OCI-LY3 (cell line): ENCODE measurements at regions not wholly inside any gene's neighbourhood (a gene's known extent, or its start where the extent isn't known, plus 50 kb on each side); places are given as distances from the start of the nearest gene placed in this dataset.
"Not testable (repeated sequence)": the region's sequence is repeated elsewhere in the genome, so short reads cannot be mapped to it uniquely, and the experiment has no call there.

ENCODE experiments used
- EZH2phosphoT487 ChIP-seq: fragments of 200-600 bp; shearing (Covaris generic); IDR thresholded peaks from 2 replicates; pipeline ENCODE4 v1.6.1; 2018; ENCODE audit warnings: antibody characterized with exemption, mixed run types, low read depth
- TF ChIP-seq, protein P1 (sequence below): fragments of 200-600, 300-600 bp; sonication (generic); IDR thresholded peaks from 2 replicates; pipeline ENCODE4 v1.5.1; 2014; ENCODE audit warnings: antibody characterized with exemption, low read length, low read depth

DNA sequence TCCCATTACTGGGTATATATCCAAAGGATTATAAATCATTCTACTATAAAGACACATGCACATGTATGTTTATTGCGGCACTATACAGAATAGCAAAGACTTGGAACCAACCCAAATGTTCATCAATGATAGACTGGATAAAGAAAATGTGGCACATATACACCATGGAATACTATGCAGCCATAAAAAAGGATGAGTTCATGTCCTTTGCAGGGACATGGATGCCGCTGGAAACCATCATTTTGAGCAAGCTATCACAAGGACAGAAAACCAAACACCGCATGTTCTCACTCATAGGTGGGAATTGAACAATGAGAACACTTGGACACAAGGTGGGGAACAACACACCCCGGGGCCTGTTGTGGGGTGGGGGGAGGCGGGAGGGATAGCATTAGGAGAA is 57.0 kb upstream of the NEUROD1 start:
- TF ChIP-seq, protein P1, sequence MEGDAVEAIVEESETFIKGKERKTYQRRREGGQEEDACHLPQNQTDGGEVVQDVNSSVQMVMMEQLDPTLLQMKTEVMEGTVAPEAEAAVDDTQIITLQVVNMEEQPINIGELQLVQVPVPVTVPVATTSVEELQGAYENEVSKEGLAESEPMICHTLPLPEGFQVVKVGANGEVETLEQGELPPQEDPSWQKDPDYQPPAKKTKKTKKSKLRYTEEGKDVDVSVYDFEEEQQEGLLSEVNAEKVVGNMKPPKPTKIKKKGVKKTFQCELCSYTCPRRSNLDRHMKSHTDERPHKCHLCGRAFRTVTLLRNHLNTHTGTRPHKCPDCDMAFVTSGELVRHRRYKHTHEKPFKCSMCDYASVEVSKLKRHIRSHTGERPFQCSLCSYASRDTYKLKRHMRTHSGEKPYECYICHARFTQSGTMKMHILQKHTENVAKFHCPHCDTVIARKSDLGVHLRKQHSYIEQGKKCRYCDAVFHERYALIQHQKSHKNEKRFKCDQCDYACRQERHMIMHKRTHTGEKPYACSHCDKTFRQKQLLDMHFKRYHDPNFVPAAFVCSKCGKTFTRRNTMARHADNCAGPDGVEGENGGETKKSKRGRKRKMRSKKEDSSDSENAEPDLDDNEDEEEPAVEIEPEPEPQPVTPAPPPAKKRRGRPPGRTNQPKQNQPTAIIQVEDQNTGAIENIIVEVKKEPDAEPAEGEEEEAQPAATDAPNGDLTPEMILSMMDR, result not testable (repeated sequence)
- TF ChIP-seq EZH2phosphoT487, result not testable (repeated sequence)
